H1 (cell line): ENCODE measurements at regions not wholly inside any gene's neighbourhood (a gene's known extent, or its start where the extent isn't known, plus 50 kb on each side); places are given as distances from the start of the nearest gene placed in this dataset.

Experiments used
- CTCF ChIA-PET: fragments of 300-600 bp; sonication (Branson Sonifier 250); formaldehyde crosslinking; loops from one replicate; lab custom pipeline; 2021; ENCODE audit not compliant: partially characterized antibody; lab: Charles Lee
- POLR2A ChIA-PET: fragments of 300-600 bp; sonication (Branson Sonifier 250); formaldehyde crosslinking; loops from one replicate; lab custom pipeline; 2021; ENCODE audit warnings: inconsistent platforms; ENCODE audit not compliant: partially characterized antibody; lab: Charles Lee
- DNase-seq, 2 experiments: peaks; one replicate each; pipeline versions ENCODE4 v3.0.0 to v3.0.0-alpha.2; 2010 to 2022; ENCODE audit warnings: low spot score in 2 of 2, low read depth in 1 of 2, mixed read lengths in 1 of 2
- FAIRE-seq: peaks from 2 replicates; lab custom pipeline; 2011; peaks lifted over from hg19 to GRCh38; lab: Jason Lieb, UNC
- H2AFZ ChIP-seq: 2 replicates; pipeline ENCODE4 v1.8.1; 2012; ENCODE audit warnings: low read length, inconsistent platforms
- H2AK5ac ChIP-seq: 2 replicates; pipeline ENCODE4 v1.6.1; 2013; ENCODE audit warnings: low read depth, low read length
- H2BK120ac ChIP-seq: replicated peaks from 2 replicates; pipeline ENCODE3; 2013; ENCODE audit warnings: low read depth, low read length, inconsistent platforms
- H2BK12ac ChIP-seq: 2 replicates; pipeline ENCODE4 v1.6.1; 2013; ENCODE audit warnings: low read depth, low read length
- H2BK15ac ChIP-seq: 2 replicates; pipeline ENCODE4 v1.6.1; 2013; ENCODE audit warnings: low read length
- H2BK20ac ChIP-seq: 2 replicates; pipeline ENCODE4 v1.6.1; 2013; ENCODE audit warnings: low read length
- H2BK5ac ChIP-seq: 2 replicates; pipeline ENCODE4 v1.6.1; 2013; ENCODE audit warnings: low read depth, low read length
- H3K14ac ChIP-seq: 2 replicates; pipeline ENCODE4 v1.6.1; 2013; ENCODE audit warnings: inconsistent platforms; ENCODE audit not compliant: insufficient read length
- H3K18ac ChIP-seq: 2 replicates; pipeline ENCODE4 v1.6.1; 2013; ENCODE audit warnings: low read length; ENCODE audit errors: extremely low read depth
- H3K23ac ChIP-seq: 2 replicates; pipeline ENCODE4 v1.6.1; 2013; ENCODE audit warnings: inconsistent platforms; ENCODE audit not compliant: insufficient read length
- H3K23me2 ChIP-seq: 2 replicates; pipeline ENCODE4 v1.6.1; 2013; ENCODE audit warnings: low read depth, low read length
- H3K27ac ChIP-seq: 2 replicates; pipeline ENCODE4 v1.6.1; 2011; ENCODE audit warnings: low read depth, low read length, inconsistent platforms
- H3K27me3 ChIP-seq, 4 experiments: replicated peaks in 1 of 4; 1 replicate in 1 of 4; 2 replicates in 3 of 4; pipeline versions ENCODE4 v1.6.1 to v1.8.1; 2011 to 2013; ENCODE audit warnings: low read length in 3 of 4, mild to moderate bottlenecking in 3 of 4, inconsistent platforms in 2 of 4, mixed read lengths in 2 of 4, moderate library complexity in 1 of 4; ENCODE audit not compliant: control insufficient read depth in 3 of 4, insufficient read depth in 3 of 4; ENCODE audit errors: extremely low read depth in 1 of 4
- H3K36me3 ChIP-seq, 4 experiments: 2 replicates each; pipeline versions ENCODE4 v1.6.1 to v1.8.1; 2011 to 2013; ENCODE audit warnings: mild to moderate bottlenecking in 4 of 4, low read length in 3 of 4, moderate library complexity in 2 of 4, control low read depth in 1 of 4, inconsistent platforms in 1 of 4; ENCODE audit not compliant: insufficient read depth in 4 of 4, control insufficient read depth in 2 of 4
- H3K4ac ChIP-seq: replicated peaks from 2 replicates; pipeline ENCODE3; 2013; ENCODE audit warnings: low read length, low read depth, mixed read lengths, inconsistent platforms; ENCODE audit not compliant: insufficient read length
- H3K4me1 ChIP-seq, 4 experiments: replicated peaks in 1 of 4; 1 replicate in 1 of 4; 2 replicates in 3 of 4; pipeline versions ENCODE4 v1.6.1 to v1.8.1; 2011 to 2013; ENCODE audit warnings: low read length in 3 of 4, inconsistent platforms in 2 of 4, mixed read lengths in 1 of 4; ENCODE audit not compliant: insufficient read depth in 4 of 4, control insufficient read depth in 3 of 4
- H3K4me2 ChIP-seq, 2 experiments: 2 replicates each; pipeline versions ENCODE4 v1.6.1 to v1.8.1; 2011 to 2013; ENCODE audit warnings: low read depth in 2 of 2, low read length in 2 of 2, control low read depth in 1 of 2, inconsistent platforms in 1 of 2, mild to moderate bottlenecking in 1 of 2; ENCODE audit not compliant: insufficient read depth in 1 of 2
- H3K4me3 ChIP-seq, 4 experiments: fragments of 200-600, 300-600 bp in 1 of 4; sonication (generic), shearing (Covaris generic), sonication (Bioruptor Twin) in 1 of 4; 2 replicates each; pipeline versions ENCODE4 v1.5.1 to v1.8.1; 2011 to 2016; ENCODE audit warnings: low read length in 4 of 4, low read depth in 3 of 4, control low read depth in 2 of 4, inconsistent platforms in 2 of 4, mild to moderate bottlenecking in 2 of 4, mixed read lengths in 1 of 4, moderate library complexity in 1 of 4; ENCODE audit not compliant: insufficient read depth in 2 of 4; ENCODE audit errors: extremely low read depth in 1 of 4
- H3K56ac ChIP-seq: replicated peaks from 2 replicates; pipeline ENCODE3; 2013; ENCODE audit warnings: low read depth, mild to moderate bottlenecking, mixed read lengths, low read length, inconsistent platforms; ENCODE audit not compliant: insufficient read length
- H3K79me1 ChIP-seq: 2 replicates; pipeline ENCODE4 v1.6.1; 2013; ENCODE audit warnings: low read depth, low read length, control low read depth
- H3K79me2 ChIP-seq, 2 experiments: 2 replicates each; pipeline versions ENCODE4 v1.6.1 to v1.8.1; 2012 to 2013; ENCODE audit warnings: low read length in 2 of 2, mild to moderate bottlenecking in 2 of 2, inconsistent platforms in 1 of 2; ENCODE audit not compliant: insufficient read depth in 2 of 2, control insufficient read depth in 1 of 2
- H3K9ac ChIP-seq, 4 experiments: replicated peaks in 1 of 4; 1 replicate in 1 of 4; 2 replicates in 3 of 4; pipeline versions ENCODE4 v1.6.1 to v1.8.1; 2011 to 2013; ENCODE audit warnings: low read depth in 3 of 4, low read length in 3 of 4, control low read depth in 2 of 4, mild to moderate bottlenecking in 2 of 4, moderate library complexity in 2 of 4, inconsistent platforms in 1 of 4; ENCODE audit errors: extremely low read depth in 1 of 4
- H3K9me3 ChIP-seq, 2 experiments: 2 replicates each; pipeline versions ENCODE4 v1.6.1 to v1.8.1; 2012 to 2013; ENCODE audit warnings: mild to moderate bottlenecking in 2 of 2, moderate library complexity in 2 of 2, control low read depth in 1 of 2, inconsistent platforms in 1 of 2, low read depth in 1 of 2, low read length in 1 of 2, mixed read lengths in 1 of 2; ENCODE audit not compliant: insufficient read depth in 2 of 2
- H4K20me1 ChIP-seq, 2 experiments: replicated peaks in 1 of 2; 2 replicates each; pipeline versions ENCODE3 to v1.8.1; 2011 to 2013; ENCODE audit warnings: inconsistent platforms in 2 of 2, low read length in 2 of 2, mild to moderate bottlenecking in 1 of 2; ENCODE audit not compliant: insufficient read depth in 2 of 2, control insufficient read depth in 1 of 2
- H4K5ac ChIP-seq: 2 replicates; pipeline ENCODE4 v1.6.1; 2013; ENCODE audit warnings: low read length, low read depth, mixed read lengths, inconsistent platforms; ENCODE audit not compliant: insufficient read length
- H4K8ac ChIP-seq: 2 replicates; pipeline ENCODE4 v1.8.0; 2013; ENCODE audit warnings: mild to moderate bottlenecking, moderate library complexity, low read length, inconsistent platforms; ENCODE audit not compliant: insufficient read depth; ENCODE audit errors: extremely low read depth
- H4K91ac ChIP-seq: replicated peaks from 2 replicates; pipeline ENCODE3; 2013; ENCODE audit warnings: low read length, mixed read lengths, inconsistent platforms; ENCODE audit not compliant: insufficient read length
- BACH1 ChIP-seq: IDR thresholded peaks from 2 replicates; pipeline ENCODE4 v1.6.1; 2012; ENCODE audit warnings: low read length, improper control_type of control experiment
- KDM5A ChIP-seq: fragments of 200-600 bp; IDR thresholded peaks from 2 replicates; pipeline ENCODE4 v1.7.1; 2012; ENCODE audit warnings: mild to moderate bottlenecking, low read length, inconsistent platforms, mixed read lengths
- POLR2A ChIP-seq, 2 experiments: IDR thresholded peaks; 1 replicate in 1 of 2; 2 replicates in 1 of 2; pipeline ENCODE4 v1.6.1; 2011; ENCODE audit warnings: low read depth in 2 of 2, low read length in 2 of 2, mild to moderate bottlenecking in 2 of 2; ENCODE audit errors: control extremely low read depth in 1 of 2
- SUZ12 ChIP-seq: fragments of 200-600 bp; sonication (generic); IDR thresholded peaks from 2 replicates; pipeline ENCODE4 v1.6.1; 2012; ENCODE audit warnings: mild to moderate bottlenecking, inconsistent platforms, low read length, moderate library complexity, mixed read lengths
- TCF12 ChIP-seq: IDR thresholded peaks from 2 replicates; pipeline ENCODE4 v1.6.1; 2011; ENCODE audit warnings: low read depth, mild to moderate bottlenecking, low read length
- YY1 ChIP-seq: IDR thresholded peaks from 2 replicates; pipeline ENCODE4 v1.6.1; 2011; ENCODE audit warnings: low read depth, mild to moderate bottlenecking, low read length
- WGBS, 2 experiments: shearing (Covaris generic) in 1 of 2; methylation state at CpG; one replicate each; pipeline versions ENCODE4 v1.1.6 to v1.1.7; 2013 to 2015; ENCODE audit warnings: low lambda C conversion rate in 2 of 2, mixed read lengths in 2 of 2, inconsistent platforms in 1 of 2, low coverage in 1 of 2, missing lambda C conversion rate in 1 of 2; ENCODE audit not compliant: insufficient replicate concordance in 2 of 2, insufficient coverage in 1 of 2, insufficient read length in 1 of 2; ENCODE audit errors: extremely low coverage in 1 of 2, missing lambda C conversion rate in 1 of 2; 5-methylcytosine and 5-hydroxymethylcytosine counted together

DNA sequence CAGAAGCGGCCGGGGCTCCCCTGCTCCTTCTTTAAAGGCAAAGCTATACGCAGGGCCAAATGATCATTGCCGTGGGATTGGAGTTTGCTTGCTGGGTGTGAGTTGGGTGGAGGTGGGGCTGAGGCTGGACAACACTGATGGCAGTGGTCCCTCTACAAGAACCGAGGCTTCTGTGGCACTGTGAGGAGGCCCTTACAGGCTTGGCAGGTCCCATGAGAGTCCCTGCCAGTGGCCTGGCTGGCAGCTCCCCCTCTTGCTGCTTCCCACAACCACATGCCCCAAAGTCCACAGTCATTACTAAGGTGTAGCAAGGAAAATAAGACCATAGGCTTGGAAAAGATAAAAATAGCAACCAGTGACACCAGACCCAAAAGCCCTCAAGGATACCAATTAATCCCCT lies 98.4 kb downstream of the ANKRD10 start:
- Histone ChIP-seq H3K4me2 (no peak overlapping the region), H3K4me3 (no peak overlapping the region), H3K79me1 (no peaks in the 10 kb centered on the region), H3K4me1 (peaks cover 0 to 15% (median 4%) of the 10 kb centered on the region in 4 experiments; a peak in 4 of 7 replicates), H3K79me2 (no peaks in the 10 kb centered on the region), H4K8ac (no peak overlapping the region), H3K27ac (no peak overlapping the region), H3K4ac (no peak overlapping the region), H2BK5ac (no peak overlapping the region), H2BK15ac (no peak overlapping the region), H3K36me3 (no peaks in the 10 kb centered on the region), H2AK5ac (no peak overlapping the region), H4K5ac (no peak overlapping the region), H2BK12ac (no peak overlapping the region), H3K23me2 (no peaks in the 10 kb centered on the region), H3K23ac (no peak overlapping the region), H3K14ac (no peak overlapping the region), H3K18ac (no peak overlapping the region), H3K56ac (no peak overlapping the region), H4K20me1 (no peaks in the 10 kb centered on the region), H3K27me3 (peaks cover 0 to 11% (median 6%) of the 10 kb centered on the region in 4 experiments; a peak in 5 of 7 replicates), H2AFZ (no peak overlapping the region), H3K9ac (no peak overlapping the region), H2BK20ac (no peak overlapping the region), H2BK120ac (no peak overlapping the region), H4K91ac (no peak overlapping the region), H3K9me3 (peaks cover 0 to 7% of the 10 kb centered on the region in 2 experiments; a peak in 1 of 4 replicates)
- no peak for DNase-seq
- no peak for TF ChIP-seq KDM5A
- TF ChIP-seq BACH1 = no peak
- TF ChIP-seq YY1 = no peak
- no peak for TF ChIP-seq TCF12
- no peak for TF ChIP-seq POLR2A (IDR thresholded peaks at IDR 0.05; ENCODE audit: control extremely low read depth in 1 of 2, low read depth in 2 of 2, low read length in 2 of 2)
- TF ChIP-seq SUZ12 = no peak
- ChIA-PET POLR2A (interaction anchor here (1.3 kb wide), 1 partner anchor 99 kb away, joined by 3 read pairs; no protein-coding TSS in a partner anchor), CTCF (interaction anchor here (0.9 to 5.7 kb wide), 5 partner anchors 9 to 587 kb away, joined by 3 to 27 read pairs (median 4); no protein-coding TSS in a partner anchor)
- FAIRE-seq = no peak
- 85% methylated on average over 5 of the region's 5 CpGs; no CpG with 5 or more reads in 1 of the 2 experiments for whole genome bisulfite sequencing, 2 experiments
